WERI-Rb-1 (cell line): ENCODE measurements at regions not wholly inside any gene's neighbourhood (a gene's known extent, or its start where the extent isn't known, plus 50 kb on each side); places are given as distances from the start of the nearest gene placed in this dataset.

Source experiments
- DNase-seq: peaks from one replicate; pipeline ENCODE4 v3.0.0-alpha.2; 2020
- H3K27ac ChIP-seq: fragments of 250-450 bp; sonication (Bioruptor Pico); 2 replicates; pipeline ENCODE4 v1.5.1; 2020; ENCODE audit warnings: mild to moderate bottlenecking, moderate library complexity
- H3K27me3 ChIP-seq: fragments of 250-450 bp; sonication (Bioruptor Pico); 2 replicates; pipeline ENCODE4 v1.5.1; 2021; ENCODE audit warnings: mild to moderate bottlenecking, low read depth, moderate library complexity; ENCODE audit not compliant: insufficient read depth, severe bottlenecking
- H3K36me3 ChIP-seq: fragments of 250-450 bp; sonication (Bioruptor Pico); 2 replicates; pipeline ENCODE4 v1.5.1; 2020; ENCODE audit warnings: mild to moderate bottlenecking, moderate library complexity
- H3K4me3 ChIP-seq: 2 replicates; pipeline ENCODE4 v1.5.1; 2011; ENCODE audit warnings: low read depth, mild to moderate bottlenecking, control low read depth, low read length
- H3K9me3 ChIP-seq: fragments of 250-450 bp; sonication (Bioruptor Pico); 2 replicates; pipeline ENCODE4 v1.5.1; 2021; ENCODE audit warnings: mild to moderate bottlenecking, moderate library complexity; ENCODE audit not compliant: severe bottlenecking
- TF ChIP-seq, protein P1 (sequence below): IDR thresholded peaks from 2 replicates; pipeline ENCODE4 v1.5.1; 2011; ENCODE audit warnings: low read depth, mild to moderate bottlenecking, control low read depth, inconsistent platforms, low read length

DNA sequence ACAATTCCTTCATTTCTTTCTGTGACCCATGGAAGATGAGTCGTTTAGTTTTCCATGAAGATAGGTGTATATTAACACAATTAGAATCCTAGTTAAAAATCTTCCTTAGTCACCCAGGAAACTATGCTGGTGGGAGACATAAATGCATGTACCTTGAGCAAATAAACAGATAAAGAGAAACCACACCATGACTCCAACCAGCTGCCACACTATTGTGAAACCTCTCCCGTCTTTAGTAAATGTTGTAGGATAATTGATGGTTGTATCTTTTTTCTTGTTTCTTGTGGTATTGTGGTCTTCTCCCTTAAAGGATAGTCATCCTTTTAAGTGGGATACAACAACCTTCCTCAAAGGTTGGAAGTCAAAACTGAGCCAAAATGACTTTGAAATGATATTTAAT is 103.8 kb upstream of the LEF1 start:
- Histone ChIP-seq H3K36me3 (no peaks in the 10 kb centered on the region), H3K9me3 (no peaks in the 10 kb centered on the region), H3K27me3 (peaks cover 5% of the 10 kb centered on the region), H3K27ac (no peak overlapping the region), H3K4me3 (no peak overlapping the region)
- no peak for DNase-seq
- TF ChIP-seq, protein P1, sequence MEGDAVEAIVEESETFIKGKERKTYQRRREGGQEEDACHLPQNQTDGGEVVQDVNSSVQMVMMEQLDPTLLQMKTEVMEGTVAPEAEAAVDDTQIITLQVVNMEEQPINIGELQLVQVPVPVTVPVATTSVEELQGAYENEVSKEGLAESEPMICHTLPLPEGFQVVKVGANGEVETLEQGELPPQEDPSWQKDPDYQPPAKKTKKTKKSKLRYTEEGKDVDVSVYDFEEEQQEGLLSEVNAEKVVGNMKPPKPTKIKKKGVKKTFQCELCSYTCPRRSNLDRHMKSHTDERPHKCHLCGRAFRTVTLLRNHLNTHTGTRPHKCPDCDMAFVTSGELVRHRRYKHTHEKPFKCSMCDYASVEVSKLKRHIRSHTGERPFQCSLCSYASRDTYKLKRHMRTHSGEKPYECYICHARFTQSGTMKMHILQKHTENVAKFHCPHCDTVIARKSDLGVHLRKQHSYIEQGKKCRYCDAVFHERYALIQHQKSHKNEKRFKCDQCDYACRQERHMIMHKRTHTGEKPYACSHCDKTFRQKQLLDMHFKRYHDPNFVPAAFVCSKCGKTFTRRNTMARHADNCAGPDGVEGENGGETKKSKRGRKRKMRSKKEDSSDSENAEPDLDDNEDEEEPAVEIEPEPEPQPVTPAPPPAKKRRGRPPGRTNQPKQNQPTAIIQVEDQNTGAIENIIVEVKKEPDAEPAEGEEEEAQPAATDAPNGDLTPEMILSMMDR: no peak

DNA sequence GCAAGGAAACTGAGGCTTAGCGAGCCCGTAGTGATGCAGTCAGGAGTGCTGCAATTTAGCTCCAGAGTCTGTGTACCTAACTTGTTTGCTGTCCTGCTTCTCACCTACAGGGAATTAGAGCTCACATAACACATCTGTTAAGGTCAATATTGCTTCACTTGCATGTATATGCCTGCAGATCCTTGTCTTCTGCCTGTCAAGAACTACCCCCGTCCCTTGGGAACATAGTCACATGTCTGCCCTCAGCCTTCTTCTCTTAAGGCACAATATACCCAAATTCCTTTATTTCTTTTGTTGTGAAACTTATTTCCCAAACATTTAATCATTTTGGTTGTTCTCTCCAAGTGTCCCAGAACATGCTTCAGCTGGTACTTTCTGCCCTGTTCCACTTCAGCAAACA is 103.3 kb upstream of the LEF1 start:
- H3K4me3 ChIP-seq: no peak overlapping the region
- no peaks in the 10 kb centered on the region for H3K9me3 ChIP-seq
- no peak overlapping the region for H3K27ac ChIP-seq
- H3K36me3 ChIP-seq: no peaks in the 10 kb centered on the region
- peaks cover 5% of the 10 kb centered on the region for H3K27me3 ChIP-seq
- TF ChIP-seq, protein P1: no peak
- DNase-seq: no peak

DNA sequence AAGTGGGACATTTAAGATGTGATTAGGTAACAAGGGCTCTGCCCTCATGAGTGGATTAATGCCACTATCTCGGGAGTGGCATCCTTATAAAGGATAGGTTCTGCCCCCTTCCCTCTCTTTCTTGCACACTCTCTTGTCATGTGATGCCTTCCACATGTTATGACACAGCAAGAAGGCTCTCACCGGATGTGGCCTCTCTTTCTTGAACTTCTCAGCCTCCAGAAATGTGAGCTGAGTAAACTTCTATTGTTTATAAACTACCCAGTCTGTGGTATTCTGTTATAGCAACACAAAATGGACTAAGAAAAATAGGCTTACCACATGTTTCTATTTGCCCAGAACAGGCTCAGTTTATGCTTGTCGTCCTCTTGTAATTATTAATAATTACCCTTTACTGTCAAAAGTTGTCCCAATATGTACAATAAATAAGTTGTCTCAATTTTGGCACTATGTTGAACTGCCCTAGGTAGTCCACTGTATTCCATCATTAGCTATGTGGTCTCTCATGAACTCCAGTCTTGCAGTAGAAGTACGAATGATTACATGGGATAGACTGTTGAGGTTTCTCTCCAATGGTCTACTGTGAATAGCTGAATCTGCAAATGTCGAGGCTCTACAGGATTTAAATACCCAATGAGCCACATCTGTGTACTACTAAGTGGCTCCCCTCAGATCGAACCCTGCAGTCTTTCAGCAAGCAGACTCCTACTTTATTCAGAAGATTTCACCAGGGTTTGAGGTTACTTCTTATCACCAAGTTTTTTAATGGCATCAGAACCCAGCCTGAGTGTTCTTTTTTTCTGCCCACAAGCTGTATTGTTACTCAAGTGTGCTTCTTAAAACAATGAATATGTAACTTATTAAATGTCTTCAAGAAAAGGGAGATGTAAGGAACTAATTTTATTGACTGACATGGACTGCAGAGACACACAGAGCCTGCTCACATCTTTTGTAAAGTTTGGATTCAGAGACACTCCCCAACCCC is 102.0 kb upstream of the LEF1 start:
- Histone ChIP-seq H3K36me3 (no peaks in the 10 kb centered on the region), H3K27ac (no peak overlapping the region), H3K9me3 (no peaks in the 10 kb centered on the region), H3K4me3 (no peak overlapping the region), H3K27me3 (peaks cover 5% of the 10 kb centered on the region)
- TF ChIP-seq, protein P1: no peak
- DNase-seq: no peak

DNA sequence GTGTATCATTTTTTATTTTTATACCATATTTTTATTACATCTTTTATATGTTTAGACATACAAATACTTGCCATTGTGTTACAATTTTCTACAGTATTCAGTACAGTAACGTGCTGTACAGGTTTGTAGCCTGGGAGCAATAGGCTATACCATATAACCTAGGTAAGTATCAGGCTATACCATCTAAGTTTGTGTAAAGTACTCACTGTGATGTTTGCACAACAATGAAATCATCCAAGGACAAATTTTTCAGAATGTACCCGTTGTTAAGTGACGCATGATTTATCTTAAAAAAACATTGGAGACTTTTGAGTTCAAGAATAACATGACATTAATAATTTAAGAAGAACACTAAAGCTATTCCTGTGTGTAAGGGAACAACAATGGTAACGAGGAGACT is 96.0 kb upstream of the LEF1 start:
- DNase-seq: no peak
- Histone ChIP-seq H3K27me3 (peaks cover 16% of the 10 kb centered on the region), H3K9me3 (no peaks in the 10 kb centered on the region), H3K36me3 (no peaks in the 10 kb centered on the region), H3K4me3 (no peak overlapping the region), H3K27ac (no peak overlapping the region)
- TF ChIP-seq, protein P1: no peak

DNA sequence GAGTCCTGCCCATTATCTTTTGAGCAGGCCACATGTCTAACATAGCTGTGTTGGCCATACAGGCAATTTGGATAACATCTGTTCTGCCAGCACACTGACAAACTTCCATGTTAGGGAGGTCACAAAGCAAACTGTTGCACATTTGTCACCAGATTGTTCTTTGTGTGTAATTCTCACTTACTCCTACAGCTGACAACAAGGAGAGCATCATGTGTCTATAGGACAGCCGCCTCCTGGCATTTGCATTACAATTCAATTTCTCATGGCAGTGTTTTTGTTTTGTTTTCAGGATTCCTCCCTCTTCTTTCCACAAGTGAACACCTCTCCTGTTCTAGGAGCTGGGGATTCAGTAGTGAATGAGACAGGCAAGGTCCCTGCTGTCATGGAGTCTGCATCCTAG is 94.3 kb upstream of the LEF1 start:
- DNase-seq: no peak
- Histone ChIP-seq H3K9me3 (no peaks in the 10 kb centered on the region), H3K27ac (no peak overlapping the region), H3K4me3 (no peak overlapping the region), H3K36me3 (no peaks in the 10 kb centered on the region), H3K27me3 (peaks cover 16% of the 10 kb centered on the region)
- TF ChIP-seq, protein P1: no peak

DNA sequence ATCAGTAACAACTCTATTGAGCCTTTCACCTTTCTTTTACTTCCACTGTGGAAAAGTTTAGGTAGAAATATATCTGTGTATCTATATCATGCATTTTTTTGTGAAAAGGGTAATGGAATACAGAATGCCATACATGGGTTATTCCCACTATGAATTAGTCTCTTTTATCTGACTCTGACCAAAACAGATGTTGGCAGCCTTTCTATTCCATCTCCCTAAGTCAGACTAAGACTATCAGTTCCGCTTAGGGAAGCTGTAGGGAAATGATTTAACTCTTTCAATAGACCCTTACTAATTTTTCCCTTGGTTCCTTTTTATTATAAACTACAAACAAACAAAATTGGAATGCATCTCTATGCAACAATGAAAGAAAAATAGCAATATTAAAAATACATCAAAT is 92.3 kb upstream of the LEF1 start:
- H3K9me3 ChIP-seq: no peaks in the 10 kb centered on the region
- no peak overlapping the region for H3K27ac ChIP-seq
- no peaks in the 10 kb centered on the region for H3K36me3 ChIP-seq
- TF ChIP-seq, protein P1: no peak
- H3K4me3 ChIP-seq: no peak overlapping the region
- peaks cover 20% of the 10 kb centered on the region for H3K27me3 ChIP-seq
- no peak for DNase-seq
